ENCODE measurements at regions not wholly inside any gene's neighbourhood (a gene's known extent, or its start where the extent isn't known, plus 50 kb on each side); places are given as distances from the start of the nearest gene placed in this dataset.

- TF ChIP-seq, protein P1, sequence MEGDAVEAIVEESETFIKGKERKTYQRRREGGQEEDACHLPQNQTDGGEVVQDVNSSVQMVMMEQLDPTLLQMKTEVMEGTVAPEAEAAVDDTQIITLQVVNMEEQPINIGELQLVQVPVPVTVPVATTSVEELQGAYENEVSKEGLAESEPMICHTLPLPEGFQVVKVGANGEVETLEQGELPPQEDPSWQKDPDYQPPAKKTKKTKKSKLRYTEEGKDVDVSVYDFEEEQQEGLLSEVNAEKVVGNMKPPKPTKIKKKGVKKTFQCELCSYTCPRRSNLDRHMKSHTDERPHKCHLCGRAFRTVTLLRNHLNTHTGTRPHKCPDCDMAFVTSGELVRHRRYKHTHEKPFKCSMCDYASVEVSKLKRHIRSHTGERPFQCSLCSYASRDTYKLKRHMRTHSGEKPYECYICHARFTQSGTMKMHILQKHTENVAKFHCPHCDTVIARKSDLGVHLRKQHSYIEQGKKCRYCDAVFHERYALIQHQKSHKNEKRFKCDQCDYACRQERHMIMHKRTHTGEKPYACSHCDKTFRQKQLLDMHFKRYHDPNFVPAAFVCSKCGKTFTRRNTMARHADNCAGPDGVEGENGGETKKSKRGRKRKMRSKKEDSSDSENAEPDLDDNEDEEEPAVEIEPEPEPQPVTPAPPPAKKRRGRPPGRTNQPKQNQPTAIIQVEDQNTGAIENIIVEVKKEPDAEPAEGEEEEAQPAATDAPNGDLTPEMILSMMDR (IDR thresholded peaks at IDR 0.05) = no peak
- no peak for TF ChIP-seq ZFX (IDR thresholded peaks at IDR 0.05; ENCODE audit: borderline replicate concordance)
Observed at GRCh38 chr9:88746743-88747398, 211.9 kb downstream of the NXNL2 start.

All from 22Rv1 (cell line).